ENCODE measurements at regions not wholly inside any gene's neighbourhood (a gene's known extent, or its start where the extent isn't known, plus 50 kb on each side); places are given as distances from the start of the nearest gene placed in this dataset.

GRCh38 chr10:128543151-128543550 lies 416.9 kb upstream of the MKI67 start:
- Histone ChIP-seq H3K27me3 (ENCODE audit: insufficient read depth, low read length, poor library complexity) (peaks cover 17% of the 10 kb centered on the region), H3K79me2 (ENCODE audit: insufficient read depth, low read length) (no peaks in the 10 kb centered on the region), H3K4me2 (ENCODE audit: insufficient read depth, low read length) (no peak overlapping the region), H3K9ac (ENCODE audit: low read depth, low read length) (no peak overlapping the region), H3K4me3 (ENCODE audit: low read depth in 1 of 2, low read length in 2 of 2) (no peak overlapping the region), H2AFZ (ENCODE audit: low read depth, low read length) (no peak overlapping the region), H4K20me1 (ENCODE audit: insufficient read depth, low read length) (no peaks in the 10 kb centered on the region), H3K9me3 (ENCODE audit: insufficient read depth, low read length, severe bottlenecking) (no peaks in the 10 kb centered on the region), H3K4me1 (ENCODE audit: insufficient read depth, low read length) (no peaks in the 10 kb centered on the region; the same call in 1 of the 2 replicates), H3K27ac (ENCODE audit: low read length) (no peak overlapping the region), H3K36me3 (ENCODE audit: insufficient read depth, low read length) (no peaks in the 10 kb centered on the region)
- TF ChIP-seq CTCF (IDR thresholded peaks at IDR 0.05; ENCODE audit: borderline replicate concordance, extremely low read depth, low read length, poor library complexity, severe bottlenecking) (no peak), EZH2 (IDR thresholded peaks at IDR 0.05; ENCODE audit: borderline replicate concordance, low read depth, low read length, severe bottlenecking) (no peak)
- DNase-seq, result no peak
- no peak for ATAC-seq (ENCODE audit: insufficient read depth, low read depth)

GRCh38 chr10:128545216-128545615 lies 419.0 kb upstream of the MKI67 start:
- Histone ChIP-seq H3K27ac (ENCODE audit: low read length) (no peak overlapping the region), H3K36me3 (ENCODE audit: insufficient read depth, low read length) (no peaks in the 10 kb centered on the region), H3K4me1 (ENCODE audit: insufficient read depth, low read length) (no peaks in the 10 kb centered on the region), H4K20me1 (ENCODE audit: insufficient read depth, low read length) (no peaks in the 10 kb centered on the region), H3K4me3 (ENCODE audit: low read depth in 1 of 2, low read length in 2 of 2) (no peak overlapping the region), H3K4me2 (ENCODE audit: insufficient read depth, low read length) (no peak overlapping the region), H3K79me2 (ENCODE audit: insufficient read depth, low read length) (no peaks in the 10 kb centered on the region), H3K9me3 (ENCODE audit: insufficient read depth, low read length, severe bottlenecking) (no peaks in the 10 kb centered on the region), H3K9ac (ENCODE audit: low read depth, low read length) (no peak overlapping the region), H3K27me3 (ENCODE audit: insufficient read depth, low read length, poor library complexity) (peaks cover 3% of the 10 kb centered on the region), H2AFZ (ENCODE audit: low read depth, low read length) (no peak overlapping the region)
- TF ChIP-seq CTCF (IDR thresholded peaks at IDR 0.05; ENCODE audit: borderline replicate concordance, extremely low read depth, low read length, poor library complexity, severe bottlenecking), result no peak
- no peak for TF ChIP-seq EZH2 (IDR thresholded peaks at IDR 0.05; ENCODE audit: borderline replicate concordance, low read depth, low read length, severe bottlenecking)
- DNase-seq (no peak), ATAC-seq (ENCODE audit: insufficient read depth, low read depth) (no peak)

GRCh38 chr10:128546651-128547165 lies 420.5 kb upstream of the MKI67 start:
- peaks cover 3% of the 10 kb centered on the region for H3K27me3 ChIP-seq (ENCODE audit: insufficient read depth, low read length, poor library complexity)
- TF ChIP-seq CTCF (IDR thresholded peaks at IDR 0.05; ENCODE audit: borderline replicate concordance, extremely low read depth, low read length, poor library complexity, severe bottlenecking), result no peak
- no peak for TF ChIP-seq EZH2 (IDR thresholded peaks at IDR 0.05; ENCODE audit: borderline replicate concordance, low read depth, low read length, severe bottlenecking)

More at GRCh38 chr10:128546651-128547165, 420.5 kb upstream of the MKI67 start:
- Histone ChIP-seq H3K4me1 (ENCODE audit: insufficient read depth, low read length) (no peaks in the 10 kb centered on the region), H3K79me2 (ENCODE audit: insufficient read depth, low read length) (no peaks in the 10 kb centered on the region), H3K9ac (ENCODE audit: low read depth, low read length) (no peak overlapping the region), H3K27ac (ENCODE audit: low read length) (no peak overlapping the region), H4K20me1 (ENCODE audit: insufficient read depth, low read length) (no peaks in the 10 kb centered on the region), H3K36me3 (ENCODE audit: insufficient read depth, low read length) (no peaks in the 10 kb centered on the region), H2AFZ (ENCODE audit: low read depth, low read length) (no peak overlapping the region), H3K4me3 (ENCODE audit: low read depth in 1 of 2, low read length in 2 of 2) (no peak overlapping the region), H3K4me2 (ENCODE audit: insufficient read depth, low read length) (no peak overlapping the region), H3K9me3 (ENCODE audit: insufficient read depth, low read length, severe bottlenecking) (no peaks in the 10 kb centered on the region)
- ATAC-seq (ENCODE audit: insufficient read depth, low read depth) (no peak), DNase-seq (no peak)
